BE2C (cell line): ENCODE measurements at regions not wholly inside any gene's neighbourhood (a gene's known extent, or its start where the extent isn't known, plus 50 kb on each side); places are given as distances from the start of the nearest gene placed in this dataset.

Experiments
- DNase-seq: peaks from one replicate; pipeline ENCODE4 v3.0.0-alpha.2; 2020
- H3K27me3 ChIP-seq: fragments of 250-450 bp; sonication (Bioruptor Pico); 2 replicates; pipeline ENCODE4 v1.5.1; 2020; ENCODE audit warnings: mild to moderate bottlenecking
- H3K36me3 ChIP-seq: fragments of 250-450 bp; sonication (Bioruptor Pico); 2 replicates; pipeline ENCODE4 v1.5.1; 2020; ENCODE audit warnings: mild to moderate bottlenecking
- H3K4me1 ChIP-seq: fragments of 250-450 bp; sonication (Bioruptor Pico); 2 replicates; pipeline ENCODE4 v1.5.1; 2020
- H3K4me3 ChIP-seq: 2 replicates; pipeline ENCODE4 v1.5.1; 2011; ENCODE audit warnings: low read depth, low read length
- H3K9me3 ChIP-seq: fragments of 250-450 bp; sonication (Bioruptor Pico); 2 replicates; pipeline ENCODE4 v1.5.1; 2020
- TF ChIP-seq, protein P1 (sequence below): IDR thresholded peaks from 2 replicates; pipeline ENCODE4 v1.5.1; 2012; ENCODE audit warnings: mild to moderate bottlenecking, low read depth, low read length

DNA sequence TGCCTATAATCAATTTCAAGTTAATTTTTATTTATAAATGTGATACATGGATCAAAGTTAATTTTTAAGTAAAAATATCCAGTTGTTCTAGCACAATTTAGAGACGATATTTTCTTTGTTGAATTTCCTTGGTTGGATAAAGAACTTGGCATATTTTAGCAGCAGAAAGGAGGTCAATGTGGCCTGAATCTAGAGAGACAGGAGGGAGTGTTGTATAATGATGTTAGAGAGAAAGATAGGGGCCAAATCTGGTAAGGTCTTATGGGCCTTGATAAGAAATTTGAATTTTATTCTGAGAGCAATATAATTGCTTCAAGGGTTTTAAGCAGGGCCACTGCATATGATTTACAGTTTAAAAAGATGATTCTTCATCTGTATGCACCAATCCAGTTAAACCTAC lies 79.4 kb upstream of the OGFRL1 start:
- H3K4me3 ChIP-seq = no peak overlapping the region
- no peaks in the 10 kb centered on the region for H3K9me3 ChIP-seq
- no peak for DNase-seq
- TF ChIP-seq, protein P1, sequence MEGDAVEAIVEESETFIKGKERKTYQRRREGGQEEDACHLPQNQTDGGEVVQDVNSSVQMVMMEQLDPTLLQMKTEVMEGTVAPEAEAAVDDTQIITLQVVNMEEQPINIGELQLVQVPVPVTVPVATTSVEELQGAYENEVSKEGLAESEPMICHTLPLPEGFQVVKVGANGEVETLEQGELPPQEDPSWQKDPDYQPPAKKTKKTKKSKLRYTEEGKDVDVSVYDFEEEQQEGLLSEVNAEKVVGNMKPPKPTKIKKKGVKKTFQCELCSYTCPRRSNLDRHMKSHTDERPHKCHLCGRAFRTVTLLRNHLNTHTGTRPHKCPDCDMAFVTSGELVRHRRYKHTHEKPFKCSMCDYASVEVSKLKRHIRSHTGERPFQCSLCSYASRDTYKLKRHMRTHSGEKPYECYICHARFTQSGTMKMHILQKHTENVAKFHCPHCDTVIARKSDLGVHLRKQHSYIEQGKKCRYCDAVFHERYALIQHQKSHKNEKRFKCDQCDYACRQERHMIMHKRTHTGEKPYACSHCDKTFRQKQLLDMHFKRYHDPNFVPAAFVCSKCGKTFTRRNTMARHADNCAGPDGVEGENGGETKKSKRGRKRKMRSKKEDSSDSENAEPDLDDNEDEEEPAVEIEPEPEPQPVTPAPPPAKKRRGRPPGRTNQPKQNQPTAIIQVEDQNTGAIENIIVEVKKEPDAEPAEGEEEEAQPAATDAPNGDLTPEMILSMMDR = no peak
- H3K27me3 ChIP-seq = no peaks in the 10 kb centered on the region
- no peaks in the 10 kb centered on the region for H3K4me1 ChIP-seq
- no peaks in the 10 kb centered on the region for H3K36me3 ChIP-seq

DNA sequence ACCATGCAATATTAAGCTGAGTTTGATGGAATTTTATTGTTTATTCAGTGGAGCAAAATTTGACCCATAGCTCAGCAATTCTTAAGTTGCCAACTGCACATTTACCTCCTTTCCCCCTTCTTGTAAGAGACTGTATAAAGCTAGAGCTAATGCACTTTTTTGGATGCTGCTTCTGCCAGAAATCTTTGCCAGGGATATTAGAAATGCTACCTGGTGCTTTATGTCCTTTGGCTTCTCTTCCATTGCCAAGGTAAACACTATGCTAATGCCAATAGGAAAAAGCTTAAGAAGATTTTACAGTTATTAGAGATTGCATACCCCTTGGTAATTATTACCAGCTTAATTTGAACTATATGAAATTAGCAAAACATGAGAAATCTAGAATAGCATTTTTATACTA lies 79.0 kb upstream of the OGFRL1 start:
- H3K27me3 ChIP-seq = no peaks in the 10 kb centered on the region
- H3K4me1 ChIP-seq = no peaks in the 10 kb centered on the region
- no peak overlapping the region for H3K4me3 ChIP-seq
- H3K9me3 ChIP-seq = no peaks in the 10 kb centered on the region
- no peaks in the 10 kb centered on the region for H3K36me3 ChIP-seq
- TF ChIP-seq, protein P1 = no peak
- DNase-seq = no peak

DNA sequence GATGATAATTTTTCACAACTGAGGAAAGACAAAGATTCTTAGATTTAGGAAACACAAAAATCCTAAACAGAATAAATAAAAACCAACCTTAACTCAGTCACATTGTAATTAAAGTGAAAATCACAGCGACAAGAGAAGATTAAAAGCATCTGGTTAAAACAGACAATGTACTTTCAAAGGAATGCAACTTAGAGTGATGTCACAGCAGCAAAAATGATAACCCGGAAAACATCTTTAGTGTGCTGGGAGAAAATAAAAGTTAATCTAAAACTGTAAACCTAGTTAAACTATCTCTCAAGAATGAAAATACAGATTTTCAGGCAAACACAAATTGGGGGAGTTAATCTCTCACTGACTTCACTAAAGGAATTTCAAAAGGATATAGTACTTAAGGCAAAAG lies 76.8 kb upstream of the OGFRL1 start:
- TF ChIP-seq, protein P1 = no peak
- Histone ChIP-seq H3K27me3 (no peaks in the 10 kb centered on the region), H3K4me1 (no peaks in the 10 kb centered on the region), H3K9me3 (no peaks in the 10 kb centered on the region), H3K36me3 (no peaks in the 10 kb centered on the region), H3K4me3 (no peak overlapping the region)
- no peak for DNase-seq

GRCh38 chr6:71220466-71220865 lies 68.1 kb upstream of the OGFRL1 start:
- DNase-seq = no peak
- no peak overlapping the region for H3K4me3 ChIP-seq
- no peaks in the 10 kb centered on the region for H3K9me3 ChIP-seq
- H3K36me3 ChIP-seq = no peaks in the 10 kb centered on the region
- H3K27me3 ChIP-seq = no peaks in the 10 kb centered on the region
- TF ChIP-seq, protein P1 = no peak
- no peaks in the 10 kb centered on the region for H3K4me1 ChIP-seq

- Histone ChIP-seq H3K27me3 (no peaks in the 10 kb centered on the region), H3K4me3 (no peak overlapping the region), H3K36me3 (no peaks in the 10 kb centered on the region), H3K4me1 (no peaks in the 10 kb centered on the region), H3K9me3 (no peaks in the 10 kb centered on the region)
- DNase-seq = no peak
- TF ChIP-seq, protein P1 = no peak
Measured at GRCh38 chr6:71222671-71223070, 65.9 kb upstream of the OGFRL1 start.

DNA sequence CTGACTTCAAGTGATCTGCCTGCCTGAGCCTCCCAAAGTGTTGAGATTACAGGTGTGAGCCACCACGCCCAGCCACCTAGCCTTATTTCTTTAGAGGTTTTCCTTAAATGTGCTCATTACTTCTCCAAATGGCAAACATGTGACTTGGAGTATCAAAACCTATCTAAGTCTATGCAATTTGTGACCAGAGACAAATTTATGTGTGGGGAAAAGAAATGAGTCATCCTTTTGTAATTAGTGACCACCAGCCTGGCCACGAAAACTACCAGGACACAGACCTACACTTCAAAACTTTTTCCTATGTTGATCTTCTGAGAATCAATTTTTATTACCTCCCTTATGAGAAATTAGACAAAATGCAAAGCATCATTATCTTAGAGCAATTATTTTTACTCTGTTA lies 64.6 kb upstream of the OGFRL1 start:
- DNase-seq = no peak
- Histone ChIP-seq H3K27me3 (no peaks in the 10 kb centered on the region), H3K36me3 (no peaks in the 10 kb centered on the region), H3K4me3 (no peak overlapping the region), H3K9me3 (no peaks in the 10 kb centered on the region), H3K4me1 (no peaks in the 10 kb centered on the region)
- TF ChIP-seq, protein P1 = no peak
